Esophagus squamous epithelium (tissue), 5 donors: ENCODE measurements at regions not wholly inside any gene's neighbourhood (a gene's known extent, or its start where the extent isn't known, plus 50 kb on each side); places are given as distances from the start of the nearest gene placed in this dataset.

Source experiments
- DNase-seq: peaks from one replicate; lab custom pipeline; 2025; lab: John Stamatoyannopoulos, UW
- H3K27ac ChIP-seq, 4 donors: fragments of 200-600 bp; sonication (generic); one replicate each; pipeline ENCODE4 v1.5.1; 2016 to 2019; ENCODE audit warnings: mild to moderate bottlenecking in 1 of 4
- H3K27me3 ChIP-seq, 4 donors: fragments of 200-600 bp; sonication (generic); 1 replicate in 3 of 4; 2 replicates in 1 of 4; pipeline versions ENCODE4 v1.5.1 to v1.6.0; 2017 to 2021; ENCODE audit warnings: antibody characterized with exemption in 1 of 4
- H3K36me3 ChIP-seq, 3 donors: fragments of 200-600 bp; sonication (generic); one replicate each; pipeline ENCODE4 v1.5.1; 2016 to 2019
- H3K4me1 ChIP-seq, 3 donors: fragments of 200-600 bp; sonication (generic); one replicate each; pipeline ENCODE4 v1.5.1; 2017 to 2019
- H3K4me3 ChIP-seq, 4 donors: fragments of 200-600 bp; sonication (generic); 1 replicate in 3 of 4; 2 replicates in 1 of 4; pipeline ENCODE4 v1.5.1; 2016 to 2019; ENCODE audit warnings: mild to moderate bottlenecking in 2 of 4, moderate library complexity in 1 of 4
- H3K9me3 ChIP-seq, 3 donors: fragments of 200-600 bp; sonication (generic); one replicate each; pipeline ENCODE4 v1.5.1; 2016 to 2019
- POLR2A ChIP-seq, 4 donors: fragments of 450-650 bp; IDR thresholded peaks; one replicate each; pipeline ENCODE4 v1.6.1; 2017; ENCODE audit warnings: antibody characterized with exemption in 4 of 4, mild to moderate bottlenecking in 4 of 4, moderate library complexity in 3 of 4
- WGBS, 2 donors: methylation state at CpG; one replicate each; pipeline ENCODE4 v1.1.5; 2018; 5-methylcytosine and 5-hydroxymethylcytosine counted together
- intact Hi-C: fragments of 100-400 bp; cut with DNase I; formaldehyde crosslinking; loops from one replicate; pipeline ENCODE4 v1.15.0; 2022
- TF ChIP-seq, protein P1 (sequence below), 6 experiments: fragments of 450-650 bp in 4 of 6; fragments of 200-600 bp in 2 of 6; sonication (generic) in 2 of 6; IDR thresholded peaks; one replicate each; pipeline ENCODE4 v1.5.1; 2016 to 2019; ENCODE audit warnings: antibody characterized with exemption in 6 of 6, mild to moderate bottlenecking in 4 of 6, moderate library complexity in 4 of 6
- donor health status: DM: yes; HTN: yes; CAD: no.

DNA sequence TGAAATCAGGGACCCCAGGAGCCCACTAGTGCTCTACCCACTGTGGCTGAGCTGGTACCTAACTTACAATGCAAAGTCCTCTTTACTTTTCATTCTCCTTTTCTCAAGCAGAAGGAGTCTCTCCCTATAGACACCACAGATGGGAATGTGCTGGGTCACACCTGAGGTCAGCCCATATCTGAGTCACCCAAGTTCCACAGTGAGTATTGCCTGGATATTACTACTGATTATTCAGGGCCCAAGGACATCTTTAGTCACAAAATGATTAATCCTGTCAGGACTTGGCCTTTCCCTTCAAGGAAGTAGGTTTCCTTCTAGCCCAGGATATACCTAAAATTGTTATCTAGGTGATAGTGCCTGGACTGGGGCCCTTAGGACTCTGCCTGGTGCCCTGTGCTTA, 1305.2 kb downstream of the SI start:
- TF ChIP-seq POLR2A (IDR thresholded peaks at IDR 0.05), result no peak
- TF ChIP-seq, protein P1, sequence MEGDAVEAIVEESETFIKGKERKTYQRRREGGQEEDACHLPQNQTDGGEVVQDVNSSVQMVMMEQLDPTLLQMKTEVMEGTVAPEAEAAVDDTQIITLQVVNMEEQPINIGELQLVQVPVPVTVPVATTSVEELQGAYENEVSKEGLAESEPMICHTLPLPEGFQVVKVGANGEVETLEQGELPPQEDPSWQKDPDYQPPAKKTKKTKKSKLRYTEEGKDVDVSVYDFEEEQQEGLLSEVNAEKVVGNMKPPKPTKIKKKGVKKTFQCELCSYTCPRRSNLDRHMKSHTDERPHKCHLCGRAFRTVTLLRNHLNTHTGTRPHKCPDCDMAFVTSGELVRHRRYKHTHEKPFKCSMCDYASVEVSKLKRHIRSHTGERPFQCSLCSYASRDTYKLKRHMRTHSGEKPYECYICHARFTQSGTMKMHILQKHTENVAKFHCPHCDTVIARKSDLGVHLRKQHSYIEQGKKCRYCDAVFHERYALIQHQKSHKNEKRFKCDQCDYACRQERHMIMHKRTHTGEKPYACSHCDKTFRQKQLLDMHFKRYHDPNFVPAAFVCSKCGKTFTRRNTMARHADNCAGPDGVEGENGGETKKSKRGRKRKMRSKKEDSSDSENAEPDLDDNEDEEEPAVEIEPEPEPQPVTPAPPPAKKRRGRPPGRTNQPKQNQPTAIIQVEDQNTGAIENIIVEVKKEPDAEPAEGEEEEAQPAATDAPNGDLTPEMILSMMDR (IDR thresholded peaks at IDR 0.05), result no peak
- H3K9me3 ChIP-seq, result peaks cover 0 to 6% (median 0%) of the 10 kb centered on the region in 3 donors
- no peaks in the 10 kb centered on the region for H3K4me1 ChIP-seq
- no peak overlapping the region for H3K4me3 ChIP-seq
- no peaks in the 10 kb centered on the region for H3K36me3 ChIP-seq
- H3K27me3 ChIP-seq, result no peaks in the 10 kb centered on the region
- intact Hi-C loops, result no loop called here
- DNase-seq, result no peak
- H3K27ac ChIP-seq, result no peak overlapping the region

DNA sequence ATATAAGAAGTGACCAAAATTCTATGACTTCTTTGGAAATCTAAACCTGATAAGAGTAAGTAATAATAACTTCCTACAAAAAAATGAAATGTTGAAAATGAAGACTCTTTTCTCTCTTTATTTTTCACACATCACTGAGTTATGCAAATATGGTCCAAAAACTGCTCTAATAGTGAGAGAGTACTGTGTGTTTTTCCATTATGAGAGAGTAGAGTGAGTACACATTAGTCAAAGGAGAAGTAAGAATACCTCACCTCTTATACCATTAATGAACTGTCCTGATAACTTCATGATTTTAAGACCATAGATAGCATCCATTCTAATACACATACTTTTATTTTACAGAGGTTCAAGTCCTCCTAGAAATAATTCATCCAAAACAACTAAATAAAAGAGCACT, 1310.2 kb downstream of the SI start:
- H3K27me3 ChIP-seq, result no peaks in the 10 kb centered on the region
- H3K36me3 ChIP-seq, result no peaks in the 10 kb centered on the region
- intact Hi-C loops, result no loop called here
- no peaks in the 10 kb centered on the region for H3K9me3 ChIP-seq
- TF ChIP-seq, protein P1 (IDR thresholded peaks at IDR 0.05), result no peak
- TF ChIP-seq POLR2A (IDR thresholded peaks at IDR 0.05), result no peak
- DNase-seq, result no peak
- no peaks in the 10 kb centered on the region for H3K4me1 ChIP-seq
- no peak overlapping the region for H3K4me3 ChIP-seq
- H3K27ac ChIP-seq, result no peak overlapping the region

DNA sequence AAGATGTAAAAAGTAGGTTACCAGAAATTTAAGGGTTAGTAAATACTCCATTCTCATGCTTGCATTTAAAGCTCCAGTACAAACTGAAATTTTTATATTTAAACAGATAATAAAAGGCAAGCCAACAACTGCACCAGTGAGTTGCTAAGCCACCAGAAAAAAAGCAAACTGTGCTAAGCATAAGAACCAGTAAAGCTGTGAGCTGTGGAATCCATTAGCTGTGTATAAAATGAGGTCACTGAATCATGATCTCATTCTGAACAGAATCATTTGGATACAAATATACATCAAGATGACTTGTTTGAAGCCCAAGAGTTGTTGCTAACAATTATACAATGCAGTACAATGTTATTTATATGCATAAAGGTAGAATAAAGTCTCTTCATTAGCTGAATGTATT, 1312.2 kb downstream of the SI start:
- intact Hi-C loops, result no loop called here
- Histone ChIP-seq H3K4me3 (no peak overlapping the region), H3K9me3 (peaks cover 0 to 5% (median 0%) of the 10 kb centered on the region in 3 donors), H3K27me3 (no peaks in the 10 kb centered on the region), H3K4me1 (no peaks in the 10 kb centered on the region), H3K36me3 (no peaks in the 10 kb centered on the region), H3K27ac (no peak overlapping the region)
- TF ChIP-seq, protein P1 (IDR thresholded peaks at IDR 0.05), result no peak
- TF ChIP-seq POLR2A (IDR thresholded peaks at IDR 0.05), result no peak
- no peak for DNase-seq

DNA sequence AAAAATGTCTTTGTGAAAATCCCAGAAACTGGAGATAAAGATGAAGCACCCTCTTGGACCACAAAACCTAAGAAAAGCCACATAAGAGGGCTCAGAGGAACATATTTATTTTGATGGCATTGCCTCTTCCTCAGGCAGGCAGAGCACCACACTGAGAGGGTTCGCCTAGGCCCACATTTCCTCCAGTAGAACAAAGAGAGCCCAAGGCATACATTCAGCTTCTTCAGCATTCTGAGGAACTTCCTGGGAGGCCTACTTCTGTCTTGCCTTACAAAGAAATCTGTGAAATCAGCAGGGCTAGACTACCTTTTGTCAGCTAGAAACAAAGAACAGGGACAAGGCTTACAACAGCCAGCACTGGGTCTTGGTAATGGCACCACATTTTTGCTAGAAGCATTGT, 1325.3 kb downstream of the SI start:
- Histone ChIP-seq H3K27ac (no peak overlapping the region), H3K27me3 (no peaks in the 10 kb centered on the region), H3K36me3 (no peaks in the 10 kb centered on the region), H3K4me1 (no peaks in the 10 kb centered on the region), H3K9me3 (peaks cover 0 to 27% (median 6%) of the 10 kb centered on the region in 3 donors), H3K4me3 (no peak overlapping the region)
- DNase-seq, result no peak
- intact Hi-C loops, result no loop called here
- TF ChIP-seq POLR2A (IDR thresholded peaks at IDR 0.05), result no peak
- TF ChIP-seq, protein P1 (IDR thresholded peaks at IDR 0.05), result no peak
- WGBS, 2 donors, result 56 to 71% methylated on average over 1 of the region's 1 CpG

DNA sequence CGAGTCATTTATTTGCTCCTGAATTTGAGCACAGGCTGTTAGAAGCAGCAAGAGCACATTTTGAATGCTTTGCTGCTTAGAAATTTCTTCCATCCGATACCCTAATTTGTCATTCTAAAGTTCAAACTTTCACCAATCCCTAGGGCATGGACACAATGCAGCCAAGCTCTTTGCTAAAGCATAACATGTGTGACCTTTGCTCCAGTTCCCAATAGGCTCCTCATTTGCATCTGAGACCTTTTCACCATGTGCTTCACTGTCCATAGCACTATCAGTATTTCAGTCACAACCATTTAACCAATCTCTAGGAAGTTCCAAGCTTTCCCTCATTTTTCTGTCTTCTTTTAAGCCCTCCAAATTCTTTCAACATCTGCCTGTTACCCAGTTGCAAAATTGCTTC, 1333.1 kb downstream of the SI start:
- H3K9me3 ChIP-seq, result peaks cover 0 to 13% (median 0%) of the 10 kb centered on the region in 3 donors
- no peak for DNase-seq
- 64 to 65% methylated on average over 2 of the region's 2 CpGs for WGBS, 2 donors
- TF ChIP-seq, protein P1 (IDR thresholded peaks at IDR 0.05), result no peak
- TF ChIP-seq POLR2A (IDR thresholded peaks at IDR 0.05), result no peak
- H3K27me3 ChIP-seq, result no peaks in the 10 kb centered on the region
- no peak overlapping the region for H3K4me3 ChIP-seq
- no peak overlapping the region for H3K27ac ChIP-seq
- H3K36me3 ChIP-seq, result no peaks in the 10 kb centered on the region
- no peaks in the 10 kb centered on the region for H3K4me1 ChIP-seq
- intact Hi-C loops, result no loop called here
